H9 (cell line): ENCODE measurements at regions not wholly inside any gene's neighbourhood (a gene's known extent, or its start where the extent isn't known, plus 50 kb on each side); places are given as distances from the start of the nearest gene placed in this dataset.

ENCODE experiments used
- DNase-seq: peaks from one replicate; pipeline ENCODE4 v3.0.0-alpha.2; 2017
- H2AFZ ChIP-seq: one replicate; pipeline ENCODE4 v1.6.1; 2013; ENCODE audit warnings: mild to moderate bottlenecking, low read length, control low read depth, moderate library complexity
- H2AK5ac ChIP-seq: 2 replicates; pipeline ENCODE4 v1.6.1; 2013; ENCODE audit warnings: low read length, control low read depth, mixed read lengths; ENCODE audit not compliant: insufficient read length
- H2BK120ac ChIP-seq: one replicate; pipeline ENCODE4 v1.6.1; 2013; ENCODE audit warnings: low read depth, mild to moderate bottlenecking, low read length, control low read depth, inconsistent platforms; ENCODE audit not compliant: poor library complexity, severe bottlenecking
- H2BK12ac ChIP-seq: 2 replicates; pipeline ENCODE4 v1.6.1; 2013; ENCODE audit warnings: low read length, control low read depth, mixed read lengths, low read depth; ENCODE audit not compliant: insufficient read length
- H2BK15ac ChIP-seq: 2 replicates; pipeline ENCODE4 v1.6.1; 2013; ENCODE audit warnings: low read depth, low read length, control low read depth
- H2BK20ac ChIP-seq: one replicate; pipeline ENCODE4 v1.6.1; 2013; ENCODE audit warnings: low read depth, mild to moderate bottlenecking, low read length, control low read depth, inconsistent platforms; ENCODE audit not compliant: poor library complexity, severe bottlenecking
- H2BK5ac ChIP-seq: 2 replicates; pipeline ENCODE4 v1.6.1; 2013; ENCODE audit warnings: low read length, control low read depth, mixed read lengths; ENCODE audit not compliant: insufficient read length
- H3K14ac ChIP-seq: 2 replicates; pipeline ENCODE4 v1.6.1; 2013; ENCODE audit warnings: low read length, control low read depth; ENCODE audit not compliant: insufficient read depth
- H3K18ac ChIP-seq: 2 replicates; pipeline ENCODE4 v1.6.1; 2013; ENCODE audit warnings: low read depth, mild to moderate bottlenecking, mixed read lengths, low read length, control low read depth; ENCODE audit not compliant: insufficient read length
- H3K23ac ChIP-seq: 2 replicates; pipeline ENCODE4 v1.6.1; 2013; ENCODE audit warnings: low read length, control low read depth, mixed read lengths, low read depth; ENCODE audit not compliant: insufficient read length
- H3K23me2 ChIP-seq: 2 replicates; pipeline ENCODE4 v1.6.1; 2013; ENCODE audit warnings: low read depth, mild to moderate bottlenecking, mixed read lengths, low read length, control low read depth; ENCODE audit not compliant: insufficient read length, poor library complexity, severe bottlenecking
- H3K27ac ChIP-seq: 2 replicates; pipeline ENCODE4 v1.5.1; 2013; ENCODE audit warnings: low read length, control low read depth, mixed read lengths, low read depth; ENCODE audit not compliant: insufficient read length
- H3K27me3 ChIP-seq: 2 replicates; pipeline ENCODE4 v1.6.1; 2013; ENCODE audit warnings: low read length, control low read depth, inconsistent platforms; ENCODE audit not compliant: insufficient read depth
- H3K4ac ChIP-seq: 2 replicates; pipeline ENCODE4 v1.6.1; 2013; ENCODE audit warnings: low read depth, mild to moderate bottlenecking, control low read depth, inconsistent platforms, low read length, moderate library complexity
- H3K4me1 ChIP-seq: 2 replicates; pipeline ENCODE4 v1.6.1; 2013; ENCODE audit warnings: low read length, control low read depth, inconsistent platforms; ENCODE audit not compliant: insufficient read depth
- H3K4me2 ChIP-seq: 2 replicates; pipeline ENCODE4 v1.6.1; 2013; ENCODE audit warnings: low read length, control low read depth, mixed read lengths; ENCODE audit not compliant: insufficient read length, insufficient read depth
- H3K56ac ChIP-seq: 2 replicates; pipeline ENCODE4 v1.6.1; 2013; ENCODE audit warnings: low read depth, mild to moderate bottlenecking, mixed read lengths, low read length, control low read depth; ENCODE audit not compliant: insufficient read length
- H3K79me1 ChIP-seq: 2 replicates; pipeline ENCODE4 v1.6.1; 2013; ENCODE audit warnings: low read depth, mild to moderate bottlenecking, moderate library complexity, low read length, control low read depth, inconsistent platforms; ENCODE audit not compliant: insufficient read depth, poor library complexity, severe bottlenecking
- H3K79me2 ChIP-seq: 2 replicates; pipeline ENCODE4 v1.6.1; 2013; ENCODE audit warnings: low read length, control low read depth, inconsistent platforms; ENCODE audit not compliant: insufficient read depth
- H3K9ac ChIP-seq: 2 replicates; pipeline ENCODE4 v1.6.1; 2013; ENCODE audit warnings: low read length, control low read depth, mixed read lengths; ENCODE audit not compliant: insufficient read length; ENCODE audit errors: extremely low read depth
- H3K9me3 ChIP-seq: one replicate; pipeline ENCODE4 v1.6.1; 2013; ENCODE audit warnings: low read depth, low read length, inconsistent platforms; ENCODE audit not compliant: control insufficient read depth
- H3T11ph ChIP-seq: one replicate; pipeline ENCODE4 v1.6.1; 2013; ENCODE audit warnings: mild to moderate bottlenecking, low read length, control low read depth, inconsistent platforms
- H4K20me1 ChIP-seq: one replicate; pipeline ENCODE4 v1.6.1; 2013; ENCODE audit not compliant: control insufficient read depth, insufficient read length, insufficient read depth
- H4K5ac ChIP-seq: 2 replicates; pipeline ENCODE4 v1.6.1; 2013; ENCODE audit warnings: low read depth, mild to moderate bottlenecking, mixed read lengths, low read length, control low read depth; ENCODE audit not compliant: insufficient read length
- H4K8ac ChIP-seq: replicated peaks from 2 replicates; pipeline ENCODE4 v1.6.1; 2013; ENCODE audit warnings: low read length, control low read depth, mixed read lengths, low read depth; ENCODE audit not compliant: insufficient read length
- H4K91ac ChIP-seq: 2 replicates; pipeline ENCODE4 v1.6.1; 2013; ENCODE audit warnings: low read depth, mild to moderate bottlenecking, moderate library complexity, mixed read lengths, low read length, control low read depth; ENCODE audit not compliant: insufficient read length
- H3K27ac Mint-ChIP-seq, 3 experiments: 2 replicates in 2 of 3; 3 replicates in 1 of 3; pipeline ENCODE4 v1.8.0; 2020 to 2021; ENCODE audit warnings: mixed read lengths in 3 of 3, mild to moderate bottlenecking in 1 of 3, moderate library complexity in 1 of 3
- H3K27me3 Mint-ChIP-seq: 2 replicates; pipeline ENCODE4 v1.8.0; 2021; ENCODE audit warnings: low read depth, mild to moderate bottlenecking, moderate library complexity, mixed read lengths
- H3K36me3 Mint-ChIP-seq, 3 experiments: 2 replicates in 2 of 3; 3 replicates in 1 of 3; pipeline ENCODE4 v1.8.0; 2020 to 2021; ENCODE audit warnings: low read depth in 3 of 3, mixed read lengths in 3 of 3; ENCODE audit not compliant: insufficient read depth in 1 of 3
- H3K4me1 Mint-ChIP-seq, 2 experiments: 2 replicates each; pipeline ENCODE4 v1.8.0; 2020; ENCODE audit warnings: mixed read lengths in 2 of 2
- H3K4me3 Mint-ChIP-seq, 2 experiments: 2 replicates in 1 of 2; 3 replicates in 1 of 2; pipeline ENCODE4 v1.8.0; 2020 to 2021; ENCODE audit warnings: mild to moderate bottlenecking in 2 of 2, mixed read lengths in 2 of 2, moderate library complexity in 1 of 2
- H3K9me3 Mint-ChIP-seq, 2 experiments: 2 replicates in 1 of 2; 3 replicates in 1 of 2; pipeline ENCODE4 v1.8.0; 2020; ENCODE audit warnings: mild to moderate bottlenecking in 2 of 2, mixed read lengths in 2 of 2, moderate library complexity in 1 of 2
- CTCF ChIP-seq: fragments of 200-600 bp; sonication (generic); conservative IDR thresholded peaks from 3 replicates; pipeline ENCODE4 v1.8.0; 2021; ENCODE audit warnings: antibody characterized with exemption, mild to moderate bottlenecking
- WGBS: extraction: QIAGEN DNeasy Blood & Tissue Kit; methylation state at CpG from one replicate; pipeline ENCODE4 v1.1.7; 2013; ENCODE audit warnings: missing lambda C conversion rate, low lambda C conversion rate, mixed read lengths; ENCODE audit not compliant: insufficient read length; ENCODE audit errors: extremely low coverage; 5-methylcytosine and 5-hydroxymethylcytosine counted together

- H2BK120ac ChIP-seq: no peak overlapping the region
- no peaks in the 10 kb centered on the region for H3K36me3 Mint-ChIP-seq
- H2AK5ac ChIP-seq: no peak overlapping the region
- H2BK20ac ChIP-seq: no peak overlapping the region
- H4K5ac ChIP-seq: no peak overlapping the region
- no peak overlapping the region for H4K91ac ChIP-seq
- no peak overlapping the region for H3K23ac ChIP-seq
- no peak overlapping the region for H3T11ph ChIP-seq
- no peaks in the 10 kb centered on the region for H3K9me3 Mint-ChIP-seq
- WGBS: no CpG with 5 or more reads among the region's 1 CpG
- H3K27me3 Mint-ChIP-seq: no peaks in the 10 kb centered on the region
- TF ChIP-seq CTCF: no peak
- no peak overlapping the region for H3K18ac ChIP-seq
- no peak overlapping the region for H3K27ac Mint-ChIP-seq
- no peak overlapping the region for H3K4me3 Mint-ChIP-seq
- H2BK5ac ChIP-seq: no peak overlapping the region
- no peak overlapping the region for H2BK12ac ChIP-seq
- no peaks in the 10 kb centered on the region for H3K4me1 ChIP-seq
- no peak overlapping the region for H3K14ac ChIP-seq
- no peak overlapping the region for H3K4me2 ChIP-seq
- H3K9ac ChIP-seq: no peak overlapping the region
- no peaks in the 10 kb centered on the region for H3K79me1 ChIP-seq
- no peak overlapping the region for H2AFZ ChIP-seq
- H3K27ac ChIP-seq: no peak overlapping the region
- H3K9me3 ChIP-seq: no peaks in the 10 kb centered on the region
- H3K23me2 ChIP-seq: no peaks in the 10 kb centered on the region
- H3K79me2 ChIP-seq: no peaks in the 10 kb centered on the region
- no peak for DNase-seq
- no peak overlapping the region for H2BK15ac ChIP-seq
- no peak overlapping the region for H3K56ac ChIP-seq
- H3K4ac ChIP-seq: no peak overlapping the region
- H4K8ac ChIP-seq: no peak overlapping the region
- no peaks in the 10 kb centered on the region for H3K4me1 Mint-ChIP-seq
- no peaks in the 10 kb centered on the region for H4K20me1 ChIP-seq
- H3K27me3 ChIP-seq: no peaks in the 10 kb centered on the region
Measured at GRCh38 chr4:123249821-123250220, 146.8 kb upstream of the SPRY1 start.
